ENCODE measurements at regions not wholly inside any gene's neighbourhood (a gene's known extent, or its start where the extent isn't known, plus 50 kb on each side); places are given as distances from the start of the nearest gene placed in this dataset.

- Histone ChIP-seq H3K4me1 (ENCODE audit: control insufficient read depth in 5 of 5, insufficient read depth in 5 of 5, low read length in 5 of 5) (no peaks in the 10 kb centered on the region), H3K36me3 (ENCODE audit: control insufficient read depth in 5 of 5, insufficient read depth in 5 of 5, low read length in 5 of 5) (no peaks in the 10 kb centered on the region), H3K27me3 (ENCODE audit: control insufficient read depth in 5 of 5, insufficient read depth in 4 of 5, low read length in 5 of 5) (peaks cover 0 to 8% (median 5%) of the 10 kb centered on the region in 5 donors), H3K9me3 (ENCODE audit: control insufficient read depth in 5 of 5, low read length in 5 of 5) (no peaks in the 10 kb centered on the region), H3K4me3 (ENCODE audit: low read depth in 1 of 5, low read length in 5 of 5) (no peak overlapping the region), H3K27ac (ENCODE audit: low read depth, low read length) (no peak overlapping the region), H3K9ac (ENCODE audit: low read length in 5 of 5) (no peak overlapping the region)
Measured at GRCh38 chr18:78672862-78673446, 306.7 kb upstream of the SALL3 start.

GRCh38 chr18:78673516-78674321, 305.9 kb upstream of the SALL3 start:
- Histone ChIP-seq H3K9me3 (ENCODE audit: control insufficient read depth in 5 of 5, low read length in 5 of 5) (no peaks in the 10 kb centered on the region), H3K9ac (ENCODE audit: low read length in 5 of 5) (no peak overlapping the region), H3K27ac (ENCODE audit: low read depth, low read length) (no peak overlapping the region), H3K4me3 (ENCODE audit: low read depth in 1 of 5, low read length in 5 of 5) (no peak overlapping the region), H3K4me1 (ENCODE audit: control insufficient read depth in 5 of 5, insufficient read depth in 5 of 5, low read length in 5 of 5) (no peaks in the 10 kb centered on the region), H3K36me3 (ENCODE audit: control insufficient read depth in 5 of 5, insufficient read depth in 5 of 5, low read length in 5 of 5) (no peaks in the 10 kb centered on the region), H3K27me3 (ENCODE audit: control insufficient read depth in 5 of 5, insufficient read depth in 4 of 5, low read length in 5 of 5) (peaks cover 0 to 8% (median 5%) of the 10 kb centered on the region in 5 donors)

- Histone ChIP-seq H3K9ac (ENCODE audit: low read length in 5 of 5) (no peak overlapping the region), H3K27ac (ENCODE audit: low read depth, low read length) (no peak overlapping the region), H3K36me3 (ENCODE audit: control insufficient read depth in 5 of 5, insufficient read depth in 5 of 5, low read length in 5 of 5) (no peaks in the 10 kb centered on the region), H3K27me3 (ENCODE audit: control insufficient read depth in 5 of 5, insufficient read depth in 4 of 5, low read length in 5 of 5) (peaks cover 0 to 8% (median 5%) of the 10 kb centered on the region in 5 donors), H3K4me3 (ENCODE audit: low read depth in 1 of 5, low read length in 5 of 5) (no peak overlapping the region), H3K4me1 (ENCODE audit: control insufficient read depth in 5 of 5, insufficient read depth in 5 of 5, low read length in 5 of 5) (no peaks in the 10 kb centered on the region), H3K9me3 (ENCODE audit: control insufficient read depth in 5 of 5, low read length in 5 of 5) (no peaks in the 10 kb centered on the region)
Measured at GRCh38 chr18:78675231-78675630, 304.4 kb upstream of the SALL3 start.

GRCh38 chr18:78676622-78677482, 302.8 kb upstream of the SALL3 start:
- Histone ChIP-seq H3K9me3 (ENCODE audit: control insufficient read depth in 5 of 5, low read length in 5 of 5) (no peaks in the 10 kb centered on the region), H3K27me3 (ENCODE audit: control insufficient read depth in 5 of 5, insufficient read depth in 4 of 5, low read length in 5 of 5) (peaks cover 0 to 5% (median 0%) of the 10 kb centered on the region in 5 donors), H3K4me3 (ENCODE audit: low read depth in 1 of 5, low read length in 5 of 5) (no peak overlapping the region), H3K4me1 (ENCODE audit: control insufficient read depth in 5 of 5, insufficient read depth in 5 of 5, low read length in 5 of 5) (no peaks in the 10 kb centered on the region), H3K27ac (ENCODE audit: low read depth, low read length) (no peak overlapping the region), H3K36me3 (ENCODE audit: control insufficient read depth in 5 of 5, insufficient read depth in 5 of 5, low read length in 5 of 5) (no peaks in the 10 kb centered on the region), H3K9ac (ENCODE audit: low read length in 5 of 5) (no peak overlapping the region)

- H3K9me3 ChIP-seq (ENCODE audit: control insufficient read depth in 5 of 5, low read length in 5 of 5), result no peaks in the 10 kb centered on the region
- peaks cover 0 to 5% (median 0%) of the 10 kb centered on the region in 5 donors for H3K27me3 ChIP-seq (ENCODE audit: control insufficient read depth in 5 of 5, insufficient read depth in 4 of 5, low read length in 5 of 5)
- H3K36me3 ChIP-seq (ENCODE audit: control insufficient read depth in 5 of 5, insufficient read depth in 5 of 5, low read length in 5 of 5), result no peaks in the 10 kb centered on the region
- peaks cover 0 to 3% (median 0%) of the 10 kb centered on the region in 5 donors for H3K4me1 ChIP-seq (ENCODE audit: control insufficient read depth in 5 of 5, insufficient read depth in 5 of 5, low read length in 5 of 5)
- H3K9ac ChIP-seq (ENCODE audit: low read length in 5 of 5), result no peak overlapping the region
- H3K4me3 ChIP-seq (ENCODE audit: low read depth in 1 of 5, low read length in 5 of 5), result no peak overlapping the region
- H3K27ac ChIP-seq (ENCODE audit: low read depth, low read length), result no peak overlapping the region
Measured at GRCh38 chr18:78677483-78678317, 301.9 kb upstream of the SALL3 start.

- no peak overlapping the region for H3K27ac ChIP-seq (ENCODE audit: low read depth, low read length)
- H3K4me3 ChIP-seq (ENCODE audit: low read depth in 1 of 5, low read length in 5 of 5), result no peak overlapping the region
- no peak overlapping the region for H3K9ac ChIP-seq (ENCODE audit: low read length in 5 of 5)
- H3K4me1 ChIP-seq (ENCODE audit: control insufficient read depth in 5 of 5, insufficient read depth in 5 of 5, low read length in 5 of 5), result peaks cover 0 to 5% (median 0%) of the 10 kb centered on the region in 5 donors
- peaks cover 0 to 3% (median 0%) of the 10 kb centered on the region in 5 donors for H3K27me3 ChIP-seq (ENCODE audit: control insufficient read depth in 5 of 5, insufficient read depth in 4 of 5, low read length in 5 of 5)
- no peaks in the 10 kb centered on the region for H3K36me3 ChIP-seq (ENCODE audit: control insufficient read depth in 5 of 5, insufficient read depth in 5 of 5, low read length in 5 of 5)
- H3K9me3 ChIP-seq (ENCODE audit: control insufficient read depth in 5 of 5, low read length in 5 of 5), result peaks cover 0 to 1% (median 0%) of the 10 kb centered on the region in 5 donors
Measured at GRCh38 chr18:78678318-78678695, 301.3 kb upstream of the SALL3 start.

- H3K4me1 ChIP-seq (ENCODE audit: control insufficient read depth in 5 of 5, insufficient read depth in 5 of 5, low read length in 5 of 5), result peaks cover 0 to 5% (median 0%) of the 10 kb centered on the region in 5 donors
- H3K9me3 ChIP-seq (ENCODE audit: control insufficient read depth in 5 of 5, low read length in 5 of 5), result peaks cover 0 to 3% (median 0%) of the 10 kb centered on the region in 5 donors
- H3K27me3 ChIP-seq (ENCODE audit: control insufficient read depth in 5 of 5, insufficient read depth in 4 of 5, low read length in 5 of 5), result no peaks in the 10 kb centered on the region
- no peak overlapping the region for H3K9ac ChIP-seq (ENCODE audit: low read length in 5 of 5)
- H3K4me3 ChIP-seq (ENCODE audit: low read depth in 1 of 5, low read length in 5 of 5), result no peak overlapping the region
- no peaks in the 10 kb centered on the region for H3K36me3 ChIP-seq (ENCODE audit: control insufficient read depth in 5 of 5, insufficient read depth in 5 of 5, low read length in 5 of 5)
- H3K27ac ChIP-seq (ENCODE audit: low read depth, low read length), result no peak overlapping the region
Measured at GRCh38 chr18:78679031-78679430, 300.6 kb upstream of the SALL3 start.

GRCh38 chr18:78679613-78680260, 299.9 kb upstream of the SALL3 start:
- no peak overlapping the region for H3K9ac ChIP-seq (ENCODE audit: low read length in 5 of 5)
- H3K27ac ChIP-seq (ENCODE audit: low read depth, low read length), result no peak overlapping the region
- peaks cover 0 to 3% (median 0%) of the 10 kb centered on the region in 5 donors for H3K9me3 ChIP-seq (ENCODE audit: control insufficient read depth in 5 of 5, low read length in 5 of 5)
- H3K36me3 ChIP-seq (ENCODE audit: control insufficient read depth in 5 of 5, insufficient read depth in 5 of 5, low read length in 5 of 5), result no peaks in the 10 kb centered on the region
- peaks cover 0 to 5% (median 0%) of the 10 kb centered on the region in 5 donors for H3K4me1 ChIP-seq (ENCODE audit: control insufficient read depth in 5 of 5, insufficient read depth in 5 of 5, low read length in 5 of 5)
- H3K4me3 ChIP-seq (ENCODE audit: low read depth in 1 of 5, low read length in 5 of 5), result no peak overlapping the region
- H3K27me3 ChIP-seq (ENCODE audit: control insufficient read depth in 5 of 5, insufficient read depth in 4 of 5, low read length in 5 of 5), result no peaks in the 10 kb centered on the region

GRCh38 chr18:78681396-78681795, 298.2 kb upstream of the SALL3 start:
- Histone ChIP-seq H3K4me1 (ENCODE audit: control insufficient read depth in 5 of 5, insufficient read depth in 5 of 5, low read length in 5 of 5) (peaks cover 0 to 5% (median 0%) of the 10 kb centered on the region in 5 donors), H3K9me3 (ENCODE audit: control insufficient read depth in 5 of 5, low read length in 5 of 5) (peaks cover 0 to 3% (median 0%) of the 10 kb centered on the region in 5 donors), H3K4me3 (ENCODE audit: low read depth in 1 of 5, low read length in 5 of 5) (no peak overlapping the region), H3K27me3 (ENCODE audit: control insufficient read depth in 5 of 5, insufficient read depth in 4 of 5, low read length in 5 of 5) (peaks cover 0 to 4% (median 0%) of the 10 kb centered on the region in 5 donors), H3K36me3 (ENCODE audit: control insufficient read depth in 5 of 5, insufficient read depth in 5 of 5, low read length in 5 of 5) (no peaks in the 10 kb centered on the region), H3K27ac (ENCODE audit: low read depth, low read length) (no peak overlapping the region), H3K9ac (ENCODE audit: low read length in 5 of 5) (no peak overlapping the region)
